Naive B cell (primary cell): ENCODE measurements at regions not wholly inside any gene's neighbourhood (a gene's known extent, or its start where the extent isn't known, plus 50 kb on each side); places are given as distances from the start of the nearest gene placed in this dataset.

ENCODE experiments used
- ATAC-seq, 2 donors: fragments of 150-1000 bp; cut with Tn5 transposase; 2 replicates each; pipeline ENCODE4 v1.10.0; 2021; ENCODE audit warnings: low read depth in 2 of 2, mild to moderate bottlenecking in 2 of 2, moderate library complexity in 2 of 2
- DNase-seq: peaks from one replicate; pipeline ENCODE4 v3.0.0; 2022
- H3K27ac Mint-ChIP-seq, 6 donors: one replicate each; pipeline ENCODE4 v1.8.0; 2020 to 2022; ENCODE audit warnings: mild to moderate bottlenecking in 6 of 6, mixed read lengths in 6 of 6, moderate library complexity in 5 of 6, inconsistent platforms in 2 of 6
- H3K27me3 Mint-ChIP-seq, 3 donors: one replicate each; pipeline ENCODE4 v1.8.0; 2021 to 2022; ENCODE audit warnings: mixed read lengths in 3 of 3, mild to moderate bottlenecking in 1 of 3
- H3K36me3 Mint-ChIP-seq, 2 donors: one replicate each; pipeline ENCODE4 v1.8.0; 2020 to 2022; ENCODE audit warnings: mixed read lengths in 2 of 2, inconsistent platforms in 1 of 2, mild to moderate bottlenecking in 1 of 2
- H3K4me1 Mint-ChIP-seq, 3 donors: one replicate each; pipeline ENCODE4 v1.8.0; 2020 to 2022; ENCODE audit warnings: mixed read lengths in 3 of 3, inconsistent platforms in 1 of 3, mild to moderate bottlenecking in 1 of 3, moderate library complexity in 1 of 3
- H3K4me3 Mint-ChIP-seq, 8 donors: one replicate each; pipeline ENCODE4 v1.8.0; 2020 to 2022; ENCODE audit warnings: mild to moderate bottlenecking in 8 of 8, mixed read lengths in 8 of 8, moderate library complexity in 8 of 8, inconsistent platforms in 2 of 8
- H3K9me3 Mint-ChIP-seq, 7 donors: one replicate each; pipeline ENCODE4 v1.8.0; 2020 to 2022; ENCODE audit warnings: mixed read lengths in 7 of 7, mild to moderate bottlenecking in 5 of 7, inconsistent platforms in 2 of 7, moderate library complexity in 1 of 7

- no peaks in the 10 kb centered on the region for H3K36me3 Mint-ChIP-seq
- no peak overlapping the region for H3K4me3 Mint-ChIP-seq
- no peaks in the 10 kb centered on the region for H3K27me3 Mint-ChIP-seq
- no peaks in the 10 kb centered on the region for H3K4me1 Mint-ChIP-seq
- no peak overlapping the region for H3K27ac Mint-ChIP-seq
- no peak for DNase-seq
- no peaks in the 10 kb centered on the region for H3K9me3 Mint-ChIP-seq
- ATAC-seq: no peak
Observed at GRCh38 chr3:147616998-147617619, 207.9 kb downstream of the ZIC1 start.

GRCh38 chr3:147618691-147619090 is 209.5 kb downstream of the ZIC1 start:
- no peaks in the 10 kb centered on the region for H3K27me3 Mint-ChIP-seq
- peaks cover 0 to under 1% (median 0%) of the 10 kb centered on the region in 7 donors for H3K9me3 Mint-ChIP-seq
- DNase-seq (no peak), ATAC-seq (no peak)
- no peaks in the 10 kb centered on the region for H3K4me1 Mint-ChIP-seq
- H3K4me3 Mint-ChIP-seq: no peak overlapping the region
- no peaks in the 10 kb centered on the region for H3K36me3 Mint-ChIP-seq
- no peak overlapping the region for H3K27ac Mint-ChIP-seq

GRCh38 chr3:147619921-147620560 is 210.9 kb downstream of the ZIC1 start:
- Mint-ChIP-seq H3K4me1 (no peaks in the 10 kb centered on the region), H3K36me3 (no peaks in the 10 kb centered on the region), H3K9me3 (peaks cover 0 to 2% (median 0%) of the 10 kb centered on the region in 7 donors), H3K4me3 (no peak overlapping the region), H3K27ac (no peak overlapping the region), H3K27me3 (no peaks in the 10 kb centered on the region)
- ATAC-seq (no peak), DNase-seq (no peak)

GRCh38 chr3:147620906-147621305 is 211.7 kb downstream of the ZIC1 start:
- ATAC-seq: no peak
- Mint-ChIP-seq H3K4me1 (no peaks in the 10 kb centered on the region), H3K9me3 (peaks cover 0 to 2% (median 0%) of the 10 kb centered on the region in 7 donors), H3K27me3 (no peaks in the 10 kb centered on the region), H3K4me3 (no peak overlapping the region), H3K27ac (no peak overlapping the region), H3K36me3 (no peaks in the 10 kb centered on the region)
- no peak for DNase-seq

- Mint-ChIP-seq H3K4me1 (no peaks in the 10 kb centered on the region), H3K36me3 (no peaks in the 10 kb centered on the region), H3K27ac (no peak overlapping the region), H3K4me3 (no peak overlapping the region), H3K9me3 (peaks cover 0 to 15% (median 4%) of the 10 kb centered on the region in 7 donors), H3K27me3 (no peaks in the 10 kb centered on the region)
- DNase-seq (no peak), ATAC-seq (no peak)
Observed at GRCh38 chr3:147630921-147631415, 221.8 kb downstream of the ZIC1 start.

- Mint-ChIP-seq H3K9me3 (peaks cover 5 to 13% (median 10%) of the 10 kb centered on the region in 7 donors), H3K36me3 (no peaks in the 10 kb centered on the region), H3K4me3 (no peak overlapping the region), H3K27me3 (no peaks in the 10 kb centered on the region), H3K27ac (no peak overlapping the region), H3K4me1 (no peaks in the 10 kb centered on the region)
- no peak for ATAC-seq
- no peak for DNase-seq
Observed at GRCh38 chr3:147640781-147641180, 231.6 kb downstream of the ZIC1 start.

GRCh38 chr3:147645761-147646160 is 236.6 kb downstream of the ZIC1 start:
- no peaks in the 10 kb centered on the region for H3K36me3 Mint-ChIP-seq
- no peak for ATAC-seq
- peaks cover 0 to 8% (median 0%) of the 10 kb centered on the region in 7 donors for H3K9me3 Mint-ChIP-seq
- no peak for DNase-seq
- H3K27me3 Mint-ChIP-seq: no peaks in the 10 kb centered on the region
- no peaks in the 10 kb centered on the region for H3K4me1 Mint-ChIP-seq
- no peak overlapping the region for H3K4me3 Mint-ChIP-seq
- no peak overlapping the region for H3K27ac Mint-ChIP-seq

- no peaks in the 10 kb centered on the region for H3K27me3 Mint-ChIP-seq
- ATAC-seq (no peak), DNase-seq (no peak)
- H3K9me3 Mint-ChIP-seq: peaks cover 0 to 9% (median 2%) of the 10 kb centered on the region in 7 donors
- no peaks in the 10 kb centered on the region for H3K4me1 Mint-ChIP-seq
- H3K4me3 Mint-ChIP-seq: no peak overlapping the region
- no peak overlapping the region for H3K27ac Mint-ChIP-seq
- H3K36me3 Mint-ChIP-seq: no peaks in the 10 kb centered on the region
Observed at GRCh38 chr3:147649475-147649874, 240.3 kb downstream of the ZIC1 start.

- Mint-ChIP-seq H3K4me3 (no peak overlapping the region), H3K36me3 (no peaks in the 10 kb centered on the region), H3K9me3 (peaks cover 0 to 8% (median 2%) of the 10 kb centered on the region in 7 donors), H3K4me1 (no peaks in the 10 kb centered on the region), H3K27ac (no peak overlapping the region), H3K27me3 (no peaks in the 10 kb centered on the region)
- ATAC-seq (no peak), DNase-seq (no peak)
Observed at GRCh38 chr3:147651107-147651778, 242.1 kb downstream of the ZIC1 start.

- DNase-seq (no peak), ATAC-seq (no peak)
- H3K4me1 Mint-ChIP-seq: no peaks in the 10 kb centered on the region
- peaks cover 0 to 6% (median 0%) of the 10 kb centered on the region in 7 donors for H3K9me3 Mint-ChIP-seq
- H3K36me3 Mint-ChIP-seq: no peaks in the 10 kb centered on the region
- no peak overlapping the region for H3K4me3 Mint-ChIP-seq
- no peak overlapping the region for H3K27ac Mint-ChIP-seq
- H3K27me3 Mint-ChIP-seq: no peaks in the 10 kb centered on the region
Observed at GRCh38 chr3:147652651-147653366, 243.6 kb downstream of the ZIC1 start.

- no peak overlapping the region for H3K4me3 Mint-ChIP-seq
- H3K9me3 Mint-ChIP-seq: peaks cover 0 to 6% (median 0%) of the 10 kb centered on the region in 7 donors
- ATAC-seq: no peak
- H3K36me3 Mint-ChIP-seq: no peaks in the 10 kb centered on the region
- no peak for DNase-seq
- no peak overlapping the region for H3K27ac Mint-ChIP-seq
- H3K4me1 Mint-ChIP-seq: no peaks in the 10 kb centered on the region
- H3K27me3 Mint-ChIP-seq: no peaks in the 10 kb centered on the region
Observed at GRCh38 chr3:147653367-147653923, 244.3 kb downstream of the ZIC1 start.

- Mint-ChIP-seq H3K36me3 (no peaks in the 10 kb centered on the region), H3K27ac (no peak overlapping the region), H3K4me1 (no peaks in the 10 kb centered on the region), H3K27me3 (no peaks in the 10 kb centered on the region), H3K4me3 (no peak overlapping the region), H3K9me3 (peaks cover 0 to 4% (median 0%) of the 10 kb centered on the region in 7 donors)
- ATAC-seq (no peak), DNase-seq (no peak)
Observed at GRCh38 chr3:147654827-147655226, 245.7 kb downstream of the ZIC1 start.

- no peaks in the 10 kb centered on the region for H3K4me1 Mint-ChIP-seq
- no peak for DNase-seq
Observed at GRCh38 chr3:147655236-147655635, 246.1 kb downstream of the ZIC1 start.

More at GRCh38 chr3:147655236-147655635, 246.1 kb downstream of the ZIC1 start:
- H3K36me3 Mint-ChIP-seq: no peaks in the 10 kb centered on the region
- peaks cover 0 to 4% (median 0%) of the 10 kb centered on the region in 7 donors for H3K9me3 Mint-ChIP-seq
- no peak overlapping the region for H3K4me3 Mint-ChIP-seq
- H3K27me3 Mint-ChIP-seq: no peaks in the 10 kb centered on the region
- no peak overlapping the region for H3K27ac Mint-ChIP-seq
- ATAC-seq: no peak
